ENCODE measurements at regions not wholly inside any gene's neighbourhood (a gene's known extent, or its start where the extent isn't known, plus 50 kb on each side); places are given as distances from the start of the nearest gene placed in this dataset.
A peak's percentile ranks its signal among the peaks of the same experiment; 100 is the strongest.

DNA sequence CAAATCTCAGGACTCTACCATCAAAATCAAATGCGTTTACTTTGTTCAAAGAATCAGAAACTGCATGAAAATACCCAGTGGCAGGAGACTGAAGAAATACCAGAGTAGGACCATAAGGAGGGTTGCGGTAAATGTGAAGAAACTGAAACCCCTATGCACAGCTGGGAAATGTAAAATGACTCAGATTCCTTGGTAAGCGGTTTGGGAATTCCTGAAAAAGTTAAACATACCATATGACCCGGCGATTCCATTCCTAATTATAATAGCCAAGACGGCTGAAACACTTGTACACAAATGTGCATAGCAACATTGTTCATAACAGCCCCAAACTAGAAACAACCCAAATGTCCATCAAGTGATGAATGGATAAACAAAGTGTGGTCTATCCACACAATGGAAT lies 114.1 kb upstream of the GRAMD1B start:
- TF ChIP-seq EZH2 (IDR thresholded peaks at IDR 0.05; ENCODE audit: insufficient read depth, low read length) (no peak), CTCF (IDR thresholded peaks at IDR 0.05; ENCODE audit: insufficient read depth, low read depth, low read length) (no peak)
- Histone ChIP-seq H4K20me1 (ENCODE audit: insufficient read depth, low read length) (no peaks in the 10 kb centered on the region), H3K27me3 (ENCODE audit: insufficient read depth, low read length) (peaks cover 21% of the 10 kb centered on the region), H3K27ac (ENCODE audit: low read depth, low read length) (no peak overlapping the region), H3K4me1 (ENCODE audit: insufficient read depth, low read length) (no peaks in the 10 kb centered on the region), H3K79me2 (ENCODE audit: insufficient read depth, low read length) (no peaks in the 10 kb centered on the region), H3K9ac (ENCODE audit: low read length) (no peak overlapping the region), H3K4me2 (ENCODE audit: low read length) (no peak overlapping the region), H3K36me3 (ENCODE audit: insufficient read depth, low read length) (no peaks in the 10 kb centered on the region), H3K4me3 (ENCODE audit: insufficient read depth, low read depth, low read length) (no peak overlapping the region), H3K9me3 (ENCODE audit: insufficient read depth, low read depth, low read length) (no peaks in the 10 kb centered on the region), H2AFZ (ENCODE audit: low read depth, low read length) (no peak overlapping the region)
- H3K4me3 Mint-ChIP-seq (ENCODE audit: unreplicated experiment) = no peak overlapping the region
- FAIRE-seq (no peak), DNase-seq (ENCODE audit: low read depth) (peak; percentile 17)
- peaks cover 2% of the 10 kb centered on the region for H3K4me1 Mint-ChIP-seq (ENCODE audit: low read depth, unreplicated experiment)
- peaks cover 19% of the 10 kb centered on the region for H3K27me3 Mint-ChIP-seq (ENCODE audit: low read depth, unreplicated experiment)
- H3K36me3 Mint-ChIP-seq (ENCODE audit: low read depth, unreplicated experiment) = no peaks in the 10 kb centered on the region
- peaks cover 8% of the 10 kb centered on the region for H3K9me3 Mint-ChIP-seq (ENCODE audit: unreplicated experiment)
- no peak overlapping the region for H3K27ac Mint-ChIP-seq (ENCODE audit: unreplicated experiment)

- FAIRE-seq (no peak), DNase-seq (ENCODE audit: low read depth) (no peak)
- H3K9ac ChIP-seq (ENCODE audit: low read length) = no peak overlapping the region
- no peaks in the 10 kb centered on the region for H4K20me1 ChIP-seq (ENCODE audit: insufficient read depth, low read length)
- no peak overlapping the region for H3K27ac ChIP-seq (ENCODE audit: low read depth, low read length)
- H3K9me3 Mint-ChIP-seq (ENCODE audit: unreplicated experiment) = peaks cover 8% of the 10 kb centered on the region
- no peaks in the 10 kb centered on the region for H3K4me1 ChIP-seq (ENCODE audit: insufficient read depth, low read length)
- no peak overlapping the region for H3K4me3 Mint-ChIP-seq (ENCODE audit: unreplicated experiment)
- H3K9me3 ChIP-seq (ENCODE audit: insufficient read depth, low read depth, low read length) = no peaks in the 10 kb centered on the region
- H3K79me2 ChIP-seq (ENCODE audit: insufficient read depth, low read length) = no peaks in the 10 kb centered on the region
- no peak overlapping the region for H3K27ac Mint-ChIP-seq (ENCODE audit: unreplicated experiment)
- peaks cover 2% of the 10 kb centered on the region for H3K4me1 Mint-ChIP-seq (ENCODE audit: low read depth, unreplicated experiment)
- no peak overlapping the region for H2AFZ ChIP-seq (ENCODE audit: low read depth, low read length)
- no peaks in the 10 kb centered on the region for H3K36me3 ChIP-seq (ENCODE audit: insufficient read depth, low read length)
- peaks cover 19% of the 10 kb centered on the region for H3K27me3 Mint-ChIP-seq (ENCODE audit: low read depth, unreplicated experiment)
- H3K4me2 ChIP-seq (ENCODE audit: low read length) = no peak overlapping the region
- no peak overlapping the region for H3K4me3 ChIP-seq (ENCODE audit: insufficient read depth, low read depth, low read length)
- H3K36me3 Mint-ChIP-seq (ENCODE audit: low read depth, unreplicated experiment) = no peaks in the 10 kb centered on the region
- H3K27me3 ChIP-seq (ENCODE audit: insufficient read depth, low read length) = peaks cover 17% of the 10 kb centered on the region
- TF ChIP-seq EZH2 (IDR thresholded peaks at IDR 0.05; ENCODE audit: insufficient read depth, low read length) (no peak), CTCF (IDR thresholded peaks at IDR 0.05; ENCODE audit: insufficient read depth, low read depth, low read length) (no peak)
Measured at GRCh38 chr11:123314972-123315371, 115.1 kb upstream of the GRAMD1B start.

DNA sequence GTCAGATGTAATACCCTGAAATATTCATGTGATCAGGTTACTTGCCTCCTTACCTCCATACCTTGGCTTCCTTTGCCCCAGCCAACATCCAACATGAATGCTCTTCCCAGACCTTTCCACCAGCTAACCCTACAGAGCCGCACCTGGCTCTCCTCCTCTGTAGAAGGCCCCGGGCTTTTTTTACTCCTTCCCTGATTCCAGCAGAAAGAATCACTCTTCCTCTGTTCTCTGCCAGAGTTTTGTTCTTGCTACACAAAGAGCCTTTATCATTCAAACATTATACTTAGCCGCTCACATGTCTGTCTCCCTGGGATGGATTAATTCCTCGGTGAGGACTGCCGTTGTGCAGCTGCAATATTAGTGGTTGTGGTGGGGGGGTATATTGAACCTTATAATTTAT lies 116.8 kb upstream of the GRAMD1B start:
- Histone ChIP-seq H3K4me3 (ENCODE audit: insufficient read depth, low read depth, low read length) (no peak overlapping the region), H3K27me3 (ENCODE audit: insufficient read depth, low read length) (peaks cover 11% of the 10 kb centered on the region), H2AFZ (ENCODE audit: low read depth, low read length) (no peak overlapping the region), H3K4me2 (ENCODE audit: low read length) (no peak overlapping the region), H3K79me2 (ENCODE audit: insufficient read depth, low read length) (no peaks in the 10 kb centered on the region), H3K9me3 (ENCODE audit: insufficient read depth, low read depth, low read length) (no peaks in the 10 kb centered on the region), H3K27ac (ENCODE audit: low read depth, low read length) (no peak overlapping the region), H4K20me1 (ENCODE audit: insufficient read depth, low read length) (no peaks in the 10 kb centered on the region), H3K9ac (ENCODE audit: low read length) (no peak overlapping the region), H3K4me1 (ENCODE audit: insufficient read depth, low read length) (no peaks in the 10 kb centered on the region), H3K36me3 (ENCODE audit: insufficient read depth, low read length) (no peaks in the 10 kb centered on the region)
- Mint-ChIP-seq H3K27me3 (ENCODE audit: low read depth, unreplicated experiment) (peaks cover 15% of the 10 kb centered on the region), H3K36me3 (ENCODE audit: low read depth, unreplicated experiment) (no peaks in the 10 kb centered on the region), H3K4me1 (ENCODE audit: low read depth, unreplicated experiment) (peaks cover 2% of the 10 kb centered on the region), H3K4me3 (ENCODE audit: unreplicated experiment) (no peak overlapping the region), H3K27ac (ENCODE audit: unreplicated experiment) (peak overlapping the region; percentile 60), H3K9me3 (ENCODE audit: unreplicated experiment) (peaks cover 6% of the 10 kb centered on the region)
- no peak for FAIRE-seq
- DNase-seq (ENCODE audit: low read depth) = no peak
- TF ChIP-seq CTCF (IDR thresholded peaks at IDR 0.05; ENCODE audit: insufficient read depth, low read depth, low read length) = no peak
- no peak for TF ChIP-seq EZH2 (IDR thresholded peaks at IDR 0.05; ENCODE audit: insufficient read depth, low read length)

Measured in astrocyte (in vitro differentiated cells and primary cell).